ENCODE measurements at regions not wholly inside any gene's neighbourhood (a gene's known extent, or its start where the extent isn't known, plus 50 kb on each side); places are given as distances from the start of the nearest gene placed in this dataset.

DNA sequence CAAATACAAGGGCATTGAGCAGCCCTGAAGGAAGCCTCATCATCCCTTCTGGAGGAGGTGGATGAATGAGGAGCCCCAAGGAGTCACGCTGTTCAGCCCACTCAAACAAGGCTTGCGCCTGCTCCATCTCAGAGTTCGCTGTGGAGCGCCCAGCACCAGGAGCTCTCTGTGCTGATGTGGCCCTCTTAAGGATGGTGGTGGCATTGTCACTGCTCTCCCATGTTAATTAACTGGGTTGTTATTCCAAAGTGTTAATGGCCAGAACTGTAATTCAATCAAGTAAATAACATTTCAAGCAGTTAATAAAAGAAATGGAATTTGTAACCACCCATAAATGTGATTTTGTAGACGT is 726.0 kb upstream of the RAB6C start:
- Histone ChIP-seq H3K4me3 (replicated peaks; ENCODE audit: insufficient read depth, low read length) (no peak overlapping the region), H3K27ac (replicated peaks) (no peak overlapping the region), H3K27me3 (ENCODE audit: insufficient read depth, poor library complexity, severe bottlenecking) (no peaks in the 10 kb centered on the region)
- TF ChIP-seq, protein P1, sequence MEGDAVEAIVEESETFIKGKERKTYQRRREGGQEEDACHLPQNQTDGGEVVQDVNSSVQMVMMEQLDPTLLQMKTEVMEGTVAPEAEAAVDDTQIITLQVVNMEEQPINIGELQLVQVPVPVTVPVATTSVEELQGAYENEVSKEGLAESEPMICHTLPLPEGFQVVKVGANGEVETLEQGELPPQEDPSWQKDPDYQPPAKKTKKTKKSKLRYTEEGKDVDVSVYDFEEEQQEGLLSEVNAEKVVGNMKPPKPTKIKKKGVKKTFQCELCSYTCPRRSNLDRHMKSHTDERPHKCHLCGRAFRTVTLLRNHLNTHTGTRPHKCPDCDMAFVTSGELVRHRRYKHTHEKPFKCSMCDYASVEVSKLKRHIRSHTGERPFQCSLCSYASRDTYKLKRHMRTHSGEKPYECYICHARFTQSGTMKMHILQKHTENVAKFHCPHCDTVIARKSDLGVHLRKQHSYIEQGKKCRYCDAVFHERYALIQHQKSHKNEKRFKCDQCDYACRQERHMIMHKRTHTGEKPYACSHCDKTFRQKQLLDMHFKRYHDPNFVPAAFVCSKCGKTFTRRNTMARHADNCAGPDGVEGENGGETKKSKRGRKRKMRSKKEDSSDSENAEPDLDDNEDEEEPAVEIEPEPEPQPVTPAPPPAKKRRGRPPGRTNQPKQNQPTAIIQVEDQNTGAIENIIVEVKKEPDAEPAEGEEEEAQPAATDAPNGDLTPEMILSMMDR (IDR thresholded peaks at IDR 0.05; ENCODE audit: insufficient read depth, low read length) = peak; percentile 40
- no peak for TF ChIP-seq POLR2AphosphoS5 (IDR thresholded peaks at IDR 0.05; ENCODE audit: low read depth)
- DNase-seq (ENCODE audit: low read depth in 1 of 2, low spot score in 1 of 2) = peak in 1 of 2 experiments; percentile 11

DNA sequence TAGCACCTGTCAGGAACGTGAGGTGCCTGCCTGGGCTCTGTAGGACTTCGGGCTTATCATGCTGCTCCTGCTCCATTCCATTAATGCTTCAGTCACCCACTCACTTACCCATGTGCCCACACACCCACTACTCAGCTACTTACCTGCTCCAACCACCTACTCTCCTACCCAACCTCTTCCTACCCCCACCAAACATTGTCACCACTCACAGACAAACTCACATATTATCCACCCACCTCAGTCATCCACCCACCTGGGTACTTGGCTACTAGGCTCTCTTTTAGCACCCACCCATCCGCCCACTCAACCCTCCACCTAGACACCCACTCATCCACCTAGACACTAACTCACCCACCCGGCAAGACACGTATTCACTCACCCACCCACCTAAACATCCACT is 724.7 kb upstream of the RAB6C start:
- no peaks in the 10 kb centered on the region for H3K27me3 ChIP-seq (ENCODE audit: insufficient read depth, poor library complexity, severe bottlenecking)
- TF ChIP-seq SPI1 (IDR thresholded peaks at IDR 0.05; ENCODE audit: borderline replicate concordance, low read depth) (no peak), POLR2AphosphoS5 (IDR thresholded peaks at IDR 0.05; ENCODE audit: low read depth) (no peak), GABPA (IDR thresholded peaks at IDR 0.05; ENCODE audit: low read depth) (no peak)
- TF ChIP-seq, protein P1 (IDR thresholded peaks at IDR 0.05; ENCODE audit: insufficient read depth, low read length) = no peak
- TF ChIP-seq, protein P2, sequence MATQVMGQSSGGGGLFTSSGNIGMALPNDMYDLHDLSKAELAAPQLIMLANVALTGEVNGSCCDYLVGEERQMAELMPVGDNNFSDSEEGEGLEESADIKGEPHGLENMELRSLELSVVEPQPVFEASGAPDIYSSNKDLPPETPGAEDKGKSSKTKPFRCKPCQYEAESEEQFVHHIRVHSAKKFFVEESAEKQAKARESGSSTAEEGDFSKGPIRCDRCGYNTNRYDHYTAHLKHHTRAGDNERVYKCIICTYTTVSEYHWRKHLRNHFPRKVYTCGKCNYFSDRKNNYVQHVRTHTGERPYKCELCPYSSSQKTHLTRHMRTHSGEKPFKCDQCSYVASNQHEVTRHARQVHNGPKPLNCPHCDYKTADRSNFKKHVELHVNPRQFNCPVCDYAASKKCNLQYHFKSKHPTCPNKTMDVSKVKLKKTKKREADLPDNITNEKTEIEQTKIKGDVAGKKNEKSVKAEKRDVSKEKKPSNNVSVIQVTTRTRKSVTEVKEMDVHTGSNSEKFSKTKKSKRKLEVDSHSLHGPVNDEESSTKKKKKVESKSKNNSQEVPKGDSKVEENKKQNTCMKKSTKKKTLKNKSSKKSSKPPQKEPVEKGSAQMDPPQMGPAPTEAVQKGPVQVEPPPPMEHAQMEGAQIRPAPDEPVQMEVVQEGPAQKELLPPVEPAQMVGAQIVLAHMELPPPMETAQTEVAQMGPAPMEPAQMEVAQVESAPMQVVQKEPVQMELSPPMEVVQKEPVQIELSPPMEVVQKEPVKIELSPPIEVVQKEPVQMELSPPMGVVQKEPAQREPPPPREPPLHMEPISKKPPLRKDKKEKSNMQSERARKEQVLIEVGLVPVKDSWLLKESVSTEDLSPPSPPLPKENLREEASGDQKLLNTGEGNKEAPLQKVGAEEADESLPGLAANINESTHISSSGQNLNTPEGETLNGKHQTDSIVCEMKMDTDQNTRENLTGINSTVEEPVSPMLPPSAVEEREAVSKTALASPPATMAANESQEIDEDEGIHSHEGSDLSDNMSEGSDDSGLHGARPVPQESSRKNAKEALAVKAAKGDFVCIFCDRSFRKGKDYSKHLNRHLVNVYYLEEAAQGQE (IDR thresholded peaks at IDR 0.05; ENCODE audit: insufficient replicate concordance, low read depth) = no peak
- no peak overlapping the region for H3K27ac ChIP-seq (replicated peaks)
- no peak overlapping the region for H3K4me3 ChIP-seq (replicated peaks; ENCODE audit: insufficient read depth, low read length)
- no peak for DNase-seq (ENCODE audit: low read depth in 1 of 2, low spot score in 1 of 2)

DNA sequence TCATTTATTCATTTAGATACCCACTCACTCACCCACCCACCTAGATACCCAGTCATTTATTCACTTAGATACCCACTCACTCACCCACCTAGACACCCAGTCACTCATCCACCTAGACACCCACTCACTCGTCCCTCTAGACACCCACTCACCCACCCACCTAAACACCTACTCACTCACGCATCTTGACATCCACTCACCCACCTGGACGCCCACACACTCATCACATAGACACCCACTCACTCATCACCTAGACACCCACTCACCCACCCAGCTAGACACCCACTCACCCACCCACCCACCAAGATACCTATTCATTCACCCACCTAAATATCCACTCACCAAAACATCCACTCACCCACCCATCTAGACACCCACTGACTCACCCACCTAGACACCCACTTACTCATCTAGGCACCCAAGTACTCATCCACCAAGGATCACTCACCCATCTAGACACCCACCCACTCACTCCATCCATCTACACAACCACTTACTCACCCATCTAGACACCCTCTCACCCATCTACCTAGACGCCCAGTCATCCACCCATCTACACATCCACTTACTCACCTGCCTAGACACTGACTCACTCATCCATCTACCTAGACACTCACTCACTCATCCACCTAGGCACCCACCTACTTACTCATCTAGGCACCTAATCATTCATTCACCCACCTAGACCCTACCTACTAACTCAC is 723.7 kb upstream of the RAB6C start:
- TF ChIP-seq GABPA (IDR thresholded peaks at IDR 0.05; ENCODE audit: low read depth) (no peak), POLR2AphosphoS5 (IDR thresholded peaks at IDR 0.05; ENCODE audit: low read depth) (no peak), SPI1 (IDR thresholded peaks at IDR 0.05; ENCODE audit: borderline replicate concordance, low read depth) (no peak)
- TF ChIP-seq, protein P1 (IDR thresholded peaks at IDR 0.05; ENCODE audit: insufficient read depth, low read length) = no peak
- Histone ChIP-seq H3K4me3 (replicated peaks; ENCODE audit: insufficient read depth, low read length) (no peak overlapping the region), H3K27me3 (ENCODE audit: insufficient read depth, poor library complexity, severe bottlenecking) (no peaks in the 10 kb centered on the region), H3K27ac (replicated peaks) (no peak overlapping the region)
- no peak for DNase-seq (ENCODE audit: low read depth in 1 of 2, low spot score in 1 of 2)

DNA sequence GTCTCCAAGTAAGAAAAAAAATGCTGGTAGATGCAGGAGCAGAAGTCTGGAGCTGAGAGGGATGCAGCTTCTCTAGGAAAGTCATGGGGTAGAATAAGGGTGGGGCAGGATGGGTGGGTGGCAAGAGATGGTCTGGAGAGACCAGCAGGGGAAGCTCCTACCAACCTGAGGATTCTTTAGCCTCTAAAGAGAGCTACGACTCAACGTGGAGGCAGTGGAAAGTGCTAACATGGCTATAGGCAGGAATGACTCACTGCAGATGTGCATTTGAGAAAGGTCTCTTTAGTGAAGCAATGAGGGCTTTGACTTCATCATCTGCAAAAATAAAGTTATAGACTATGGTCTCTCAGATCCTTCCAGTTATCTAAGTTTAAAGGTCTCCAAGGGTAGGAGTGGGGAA is 722.8 kb upstream of the RAB6C start:
- Histone ChIP-seq H3K27me3 (ENCODE audit: insufficient read depth, poor library complexity, severe bottlenecking) (no peaks in the 10 kb centered on the region), H3K4me3 (replicated peaks; ENCODE audit: insufficient read depth, low read length) (no peak overlapping the region), H3K27ac (replicated peaks) (no peak overlapping the region)
- TF ChIP-seq GABPA (IDR thresholded peaks at IDR 0.05; ENCODE audit: low read depth) = no peak
- no peak for TF ChIP-seq POLR2AphosphoS5 (IDR thresholded peaks at IDR 0.05; ENCODE audit: low read depth)
- TF ChIP-seq, protein P1 (IDR thresholded peaks at IDR 0.05; ENCODE audit: insufficient read depth, low read length) = no peak
- TF ChIP-seq, protein P2 (IDR thresholded peaks at IDR 0.05; ENCODE audit: insufficient replicate concordance, low read depth) = no peak
- TF ChIP-seq SPI1 (IDR thresholded peaks at IDR 0.05; ENCODE audit: borderline replicate concordance, low read depth) = no peak
- DNase-seq (ENCODE audit: low read depth in 1 of 2, low spot score in 1 of 2) = no peak

All from HL-60 (cell line).